Endometrial microvascular endothelial cells (primary cell): ENCODE measurements at regions not wholly inside any gene's neighbourhood (a gene's known extent, or its start where the extent isn't known, plus 50 kb on each side); places are given as distances from the start of the nearest gene placed in this dataset.

ENCODE experiments used
- in situ Hi-C: cut with HindIII; loops from 2 replicates; pipeline ENCODE4 v1.10.0; 2017; ENCODE audit warnings: low sequenced_read_pairs, low pct_unique_long_range_greater_than_20kb; ENCODE audit errors: inconsistent ontology term

- in situ Hi-C loops: no loop called here
Measured at GRCh38 chr2:14255135-14255820, 377.2 kb upstream of the LRATD1 start.

GRCh38 chr2:14256890-14257289 lies 375.6 kb upstream of the LRATD1 start:
- in situ Hi-C loops: no loop called here

GRCh38 chr2:14257801-14258507 lies 374.6 kb upstream of the LRATD1 start:
- in situ Hi-C loops: no loop called here

- in situ Hi-C loops: no loop called here
Measured at GRCh38 chr2:14261771-14262170, 370.7 kb upstream of the LRATD1 start.

GRCh38 chr2:14263053-14263452 lies 369.5 kb upstream of the LRATD1 start:
- in situ Hi-C loops: no loop called here

GRCh38 chr2:14270036-14270582 lies 362.4 kb upstream of the LRATD1 start:
- in situ Hi-C loops: no loop called here

GRCh38 chr2:14272396-14273075 lies 360.0 kb upstream of the LRATD1 start:
- in situ Hi-C loops: no loop called here

- in situ Hi-C loops: no loop called here
Measured at GRCh38 chr2:14273650-14274049, 358.9 kb upstream of the LRATD1 start.

GRCh38 chr2:14284244-14284643 lies 348.3 kb upstream of the LRATD1 start:
- in situ Hi-C loops: no loop called here

GRCh38 chr2:14285812-14286211 lies 346.7 kb upstream of the LRATD1 start:
- in situ Hi-C loops: no loop called here

- in situ Hi-C loops: no loop called here
Measured at GRCh38 chr2:14288016-14288415, 344.5 kb upstream of the LRATD1 start.

- in situ Hi-C loops: no loop called here
Measured at GRCh38 chr2:14292964-14293363, 339.6 kb upstream of the LRATD1 start.

- in situ Hi-C loops: no loop called here
Measured at GRCh38 chr2:14297340-14297739, 335.2 kb upstream of the LRATD1 start.

GRCh38 chr2:14297906-14298305 lies 334.6 kb upstream of the LRATD1 start:
- in situ Hi-C loops: no loop called here

- in situ Hi-C loops: no loop called here
Measured at GRCh38 chr2:14301331-14301730, 331.2 kb upstream of the LRATD1 start.

- in situ Hi-C loops: no loop called here
Measured at GRCh38 chr2:14303366-14304115, 329.0 kb upstream of the LRATD1 start.

- in situ Hi-C loops: no loop called here
Measured at GRCh38 chr2:14304326-14304725, 328.2 kb upstream of the LRATD1 start.

GRCh38 chr2:14306268-14306861 lies 326.2 kb upstream of the LRATD1 start:
- in situ Hi-C loops: no loop called here

- in situ Hi-C loops: no loop called here
Measured at GRCh38 chr2:14313341-14313740, 319.2 kb upstream of the LRATD1 start.
